ENCODE measurements at regions not wholly inside any gene's neighbourhood (a gene's known extent, or its start where the extent isn't known, plus 50 kb on each side); places are given as distances from the start of the nearest gene placed in this dataset.

DNA sequence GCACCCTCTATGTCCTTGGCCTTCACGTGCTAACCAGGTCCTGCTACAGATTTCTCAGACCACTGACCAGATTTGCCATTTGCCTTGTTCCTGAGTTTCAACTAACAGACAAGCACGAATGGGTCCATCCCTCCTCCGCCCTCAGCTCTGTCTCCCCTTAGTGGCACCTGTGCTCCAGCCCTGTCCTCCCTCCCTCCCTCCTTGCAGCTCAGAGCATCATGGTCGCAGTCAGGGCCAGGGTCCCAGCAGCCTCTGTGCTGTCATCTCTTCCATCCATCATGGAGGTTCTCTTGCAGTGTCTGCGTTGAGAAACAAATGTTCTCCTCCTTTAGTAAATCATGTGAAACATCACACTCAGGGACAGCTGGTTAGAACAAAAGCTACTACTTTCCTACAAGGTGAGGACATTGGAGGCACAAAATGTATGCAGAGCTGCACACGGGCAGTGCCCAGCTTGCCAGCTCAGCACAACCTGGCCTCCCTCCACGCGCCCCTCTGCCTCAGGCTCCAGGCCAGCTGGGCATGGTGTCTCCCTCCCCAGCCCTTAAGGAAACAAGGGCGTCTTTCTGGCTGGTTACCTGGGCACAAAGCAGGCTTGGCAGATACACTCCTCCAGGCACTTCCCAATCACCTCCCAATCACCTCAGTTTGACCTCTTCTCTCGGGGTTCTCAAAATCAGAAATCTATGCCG is 79.5 kb upstream of the ATP6AP2 start:
- TF ChIP-seq, protein P1, sequence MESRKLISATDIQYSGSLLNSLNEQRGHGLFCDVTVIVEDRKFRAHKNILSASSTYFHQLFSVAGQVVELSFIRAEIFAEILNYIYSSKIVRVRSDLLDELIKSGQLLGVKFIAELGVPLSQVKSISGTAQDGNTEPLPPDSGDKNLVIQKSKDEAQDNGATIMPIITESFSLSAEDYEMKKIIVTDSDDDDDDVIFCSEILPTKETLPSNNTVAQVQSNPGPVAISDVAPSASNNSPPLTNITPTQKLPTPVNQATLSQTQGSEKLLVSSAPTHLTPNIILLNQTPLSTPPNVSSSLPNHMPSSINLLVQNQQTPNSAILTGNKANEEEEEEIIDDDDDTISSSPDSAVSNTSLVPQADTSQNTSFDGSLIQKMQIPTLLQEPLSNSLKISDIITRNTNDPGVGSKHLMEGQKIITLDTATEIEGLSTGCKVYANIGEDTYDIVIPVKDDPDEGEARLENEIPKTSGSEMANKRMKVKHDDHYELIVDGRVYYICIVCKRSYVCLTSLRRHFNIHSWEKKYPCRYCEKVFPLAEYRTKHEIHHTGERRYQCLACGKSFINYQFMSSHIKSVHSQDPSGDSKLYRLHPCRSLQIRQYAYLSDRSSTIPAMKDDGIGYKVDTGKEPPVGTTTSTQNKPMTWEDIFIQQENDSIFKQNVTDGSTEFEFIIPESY (IDR thresholded peaks at IDR 0.05), result no peak
- TF ChIP-seq RELA (IDR thresholded peaks at IDR 0.05; ENCODE audit: borderline replicate concordance, partially characterized antibody), result no peak
- TF ChIP-seq MYC (IDR thresholded peaks at IDR 0.05; ENCODE audit: insufficient read depth, insufficient read length, insufficient replicate concordance, low read length, severe bottlenecking), result no peak
- TF ChIP-seq, protein P2, sequence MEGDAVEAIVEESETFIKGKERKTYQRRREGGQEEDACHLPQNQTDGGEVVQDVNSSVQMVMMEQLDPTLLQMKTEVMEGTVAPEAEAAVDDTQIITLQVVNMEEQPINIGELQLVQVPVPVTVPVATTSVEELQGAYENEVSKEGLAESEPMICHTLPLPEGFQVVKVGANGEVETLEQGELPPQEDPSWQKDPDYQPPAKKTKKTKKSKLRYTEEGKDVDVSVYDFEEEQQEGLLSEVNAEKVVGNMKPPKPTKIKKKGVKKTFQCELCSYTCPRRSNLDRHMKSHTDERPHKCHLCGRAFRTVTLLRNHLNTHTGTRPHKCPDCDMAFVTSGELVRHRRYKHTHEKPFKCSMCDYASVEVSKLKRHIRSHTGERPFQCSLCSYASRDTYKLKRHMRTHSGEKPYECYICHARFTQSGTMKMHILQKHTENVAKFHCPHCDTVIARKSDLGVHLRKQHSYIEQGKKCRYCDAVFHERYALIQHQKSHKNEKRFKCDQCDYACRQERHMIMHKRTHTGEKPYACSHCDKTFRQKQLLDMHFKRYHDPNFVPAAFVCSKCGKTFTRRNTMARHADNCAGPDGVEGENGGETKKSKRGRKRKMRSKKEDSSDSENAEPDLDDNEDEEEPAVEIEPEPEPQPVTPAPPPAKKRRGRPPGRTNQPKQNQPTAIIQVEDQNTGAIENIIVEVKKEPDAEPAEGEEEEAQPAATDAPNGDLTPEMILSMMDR (IDR thresholded peaks at IDR 0.05 in 2 of 3, conservative IDR thresholded peaks at IDR 0.05 in 1 of 3; ENCODE audit: control insufficient read depth in 2 of 3, extremely low read depth in 1 of 3, insufficient read depth in 1 of 3, low read depth in 3 of 3, low read length in 3 of 3), result no peak
- no peak for TF ChIP-seq RAD21 (IDR thresholded peaks at IDR 0.05; ENCODE audit: insufficient read depth, low read depth, low read length)
- TF ChIP-seq SMC3 (IDR thresholded peaks at IDR 0.05; ENCODE audit: borderline replicate concordance, low read length), result no peak
- no peak for TF ChIP-seq NFIC (IDR thresholded peaks at IDR 0.05; ENCODE audit: low read depth, low read length)
- no peak for TF ChIP-seq POLR2A (IDR thresholded peaks at IDR 0.05; ENCODE audit: low read depth, low read length)
- no peak for TF ChIP-seq JUNB (IDR thresholded peaks at IDR 0.05)
- no peak for TF ChIP-seq GABPA (IDR thresholded peaks at IDR 0.05; ENCODE audit: low read depth)
- TF ChIP-seq HDGF (IDR thresholded peaks at IDR 0.05), result no peak
- no peak for TF ChIP-seq POLR2AphosphoS5 (IDR thresholded peaks at IDR 0.05; ENCODE audit: low read length)
- TF ChIP-seq, protein P3, sequence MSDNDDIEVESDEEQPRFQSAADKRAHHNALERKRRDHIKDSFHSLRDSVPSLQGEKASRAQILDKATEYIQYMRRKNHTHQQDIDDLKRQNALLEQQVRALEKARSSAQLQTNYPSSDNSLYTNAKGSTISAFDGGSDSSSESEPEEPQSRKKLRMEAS (IDR thresholded peaks at IDR 0.05; ENCODE audit: low read depth, low read length), result no peak
- TF ChIP-seq, protein P4, sequence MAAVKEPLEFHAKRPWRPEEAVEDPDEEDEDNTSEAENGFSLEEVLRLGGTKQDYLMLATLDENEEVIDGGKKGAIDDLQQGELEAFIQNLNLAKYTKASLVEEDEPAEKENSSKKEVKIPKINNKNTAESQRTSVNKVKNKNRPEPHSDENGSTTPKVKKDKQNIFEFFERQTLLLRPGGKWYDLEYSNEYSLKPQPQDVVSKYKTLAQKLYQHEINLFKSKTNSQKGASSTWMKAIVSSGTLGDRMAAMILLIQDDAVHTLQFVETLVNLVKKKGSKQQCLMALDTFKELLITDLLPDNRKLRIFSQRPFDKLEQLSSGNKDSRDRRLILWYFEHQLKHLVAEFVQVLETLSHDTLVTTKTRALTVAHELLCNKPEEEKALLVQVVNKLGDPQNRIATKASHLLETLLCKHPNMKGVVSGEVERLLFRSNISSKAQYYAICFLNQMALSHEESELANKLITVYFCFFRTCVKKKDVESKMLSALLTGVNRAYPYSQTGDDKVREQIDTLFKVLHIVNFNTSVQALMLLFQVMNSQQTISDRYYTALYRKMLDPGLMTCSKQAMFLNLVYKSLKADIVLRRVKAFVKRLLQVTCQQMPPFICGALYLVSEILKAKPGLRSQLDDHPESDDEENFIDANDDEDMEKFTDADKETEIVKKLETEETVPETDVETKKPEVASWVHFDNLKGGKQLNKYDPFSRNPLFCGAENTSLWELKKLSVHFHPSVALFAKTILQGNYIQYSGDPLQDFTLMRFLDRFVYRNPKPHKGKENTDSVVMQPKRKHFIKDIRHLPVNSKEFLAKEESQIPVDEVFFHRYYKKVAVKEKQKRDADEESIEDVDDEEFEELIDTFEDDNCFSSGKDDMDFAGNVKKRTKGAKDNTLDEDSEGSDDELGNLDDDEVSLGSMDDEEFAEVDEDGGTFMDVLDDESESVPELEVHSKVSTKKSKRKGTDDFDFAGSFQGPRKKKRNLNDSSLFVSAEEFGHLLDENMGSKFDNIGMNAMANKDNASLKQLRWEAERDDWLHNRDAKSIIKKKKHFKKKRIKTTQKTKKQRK (IDR thresholded peaks at IDR 0.05; ENCODE audit: low read depth, low read length), result no peak
